ENCODE measurements at regions not wholly inside any gene's neighbourhood (a gene's known extent, or its start where the extent isn't known, plus 50 kb on each side); places are given as distances from the start of the nearest gene placed in this dataset.

GRCh38 chr20:63074182-63074581, 67.4 kb upstream of the BHLHE23 start:
- intact Hi-C loops (cut with DNase I; ENCODE audit: low total_unique reads), result no loop called here
- H3K27ac ChIP-seq, result no peak overlapping the region
- no peak overlapping the region for H3K4me3 ChIP-seq
- no peaks in the 10 kb centered on the region for H3K36me3 ChIP-seq
- H3K27me3 ChIP-seq, result peaks cover 7 to 42% of the 10 kb centered on the region in 2 donors
- H3K4me1 ChIP-seq, result peaks cover 0 to 16% (median 4%) of the 10 kb centered on the region in 4 donors
- peaks cover 2 to 38% (median 31%) of the 10 kb centered on the region in 3 donors for H3K9me3 ChIP-seq
- TF ChIP-seq, protein P1, sequence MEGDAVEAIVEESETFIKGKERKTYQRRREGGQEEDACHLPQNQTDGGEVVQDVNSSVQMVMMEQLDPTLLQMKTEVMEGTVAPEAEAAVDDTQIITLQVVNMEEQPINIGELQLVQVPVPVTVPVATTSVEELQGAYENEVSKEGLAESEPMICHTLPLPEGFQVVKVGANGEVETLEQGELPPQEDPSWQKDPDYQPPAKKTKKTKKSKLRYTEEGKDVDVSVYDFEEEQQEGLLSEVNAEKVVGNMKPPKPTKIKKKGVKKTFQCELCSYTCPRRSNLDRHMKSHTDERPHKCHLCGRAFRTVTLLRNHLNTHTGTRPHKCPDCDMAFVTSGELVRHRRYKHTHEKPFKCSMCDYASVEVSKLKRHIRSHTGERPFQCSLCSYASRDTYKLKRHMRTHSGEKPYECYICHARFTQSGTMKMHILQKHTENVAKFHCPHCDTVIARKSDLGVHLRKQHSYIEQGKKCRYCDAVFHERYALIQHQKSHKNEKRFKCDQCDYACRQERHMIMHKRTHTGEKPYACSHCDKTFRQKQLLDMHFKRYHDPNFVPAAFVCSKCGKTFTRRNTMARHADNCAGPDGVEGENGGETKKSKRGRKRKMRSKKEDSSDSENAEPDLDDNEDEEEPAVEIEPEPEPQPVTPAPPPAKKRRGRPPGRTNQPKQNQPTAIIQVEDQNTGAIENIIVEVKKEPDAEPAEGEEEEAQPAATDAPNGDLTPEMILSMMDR (IDR thresholded peaks at IDR 0.05), result no peak
- peak in 1 of 2 donors; percentile 32 for DNase-seq

DNA sequence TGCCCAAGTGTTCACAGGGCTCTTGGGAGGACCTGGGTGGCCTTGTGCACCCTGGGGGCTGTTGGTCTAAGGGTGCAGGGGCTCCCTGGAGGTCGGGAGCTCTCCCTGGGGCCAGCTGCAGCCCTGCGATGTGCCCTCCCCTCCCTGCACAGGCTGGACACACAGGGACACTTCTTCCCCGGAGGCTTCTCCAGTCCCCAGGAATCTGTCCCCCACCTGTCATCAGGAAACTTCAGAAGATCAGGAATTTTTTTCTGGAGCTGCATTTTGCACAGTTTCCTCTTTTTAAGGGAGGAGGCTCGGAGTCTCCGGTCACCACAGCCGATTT, 66.9 kb upstream of the BHLHE23 start:
- intact Hi-C loops (cut with DNase I; ENCODE audit: low total_unique reads), result no loop called here
- H3K27me3 ChIP-seq, result peaks cover 7 to 42% of the 10 kb centered on the region in 2 donors

GRCh38 chr20:63072991-63073737, 66.4 kb upstream of the BHLHE23 start:
- peaks cover 7 to 42% of the 10 kb centered on the region in 2 donors for H3K27me3 ChIP-seq
- no peak overlapping the region for H3K27ac ChIP-seq
- intact Hi-C loops (cut with DNase I; ENCODE audit: low total_unique reads), result no loop called here
- DNase-seq, result peak in 1 of 2 donors; percentile 49
- H3K36me3 ChIP-seq, result no peaks in the 10 kb centered on the region
- no peak overlapping the region for H3K4me3 ChIP-seq
- peaks cover 0 to 16% (median 4%) of the 10 kb centered on the region in 4 donors for H3K4me1 ChIP-seq
- TF ChIP-seq, protein P1 (IDR thresholded peaks at IDR 0.05), result no peak
- H3K9me3 ChIP-seq, result peaks cover under 1 to 33% (median 23%) of the 10 kb centered on the region in 3 donors

More for the DNA sequence above, 66.9 kb upstream of the BHLHE23 start:
- TF ChIP-seq, protein P1 (IDR thresholded peaks at IDR 0.05), result no peak
- DNase-seq, result no peak
- no peak overlapping the region for H3K27ac ChIP-seq
- H3K4me3 ChIP-seq, result no peak overlapping the region
- peaks cover 0 to 16% (median 4%) of the 10 kb centered on the region in 4 donors for H3K4me1 ChIP-seq
- H3K36me3 ChIP-seq, result no peaks in the 10 kb centered on the region
- peaks cover 2 to 38% (median 28%) of the 10 kb centered on the region in 3 donors for H3K9me3 ChIP-seq

- Histone ChIP-seq H3K27ac (no peak overlapping the region), H3K27me3 (peaks cover 7 to 47% of the 10 kb centered on the region in 2 donors), H3K36me3 (no peaks in the 10 kb centered on the region), H3K9me3 (peaks cover 0 to 24% (median 15%) of the 10 kb centered on the region in 3 donors), H3K4me1 (peaks cover 0 to 16% (median 4%) of the 10 kb centered on the region in 4 donors), H3K4me3 (no peak overlapping the region)
- TF ChIP-seq, protein P1 (IDR thresholded peaks at IDR 0.05), result no peak
- peak in 1 of 2 donors; percentile 60 for DNase-seq
- intact Hi-C loops (cut with DNase I; ENCODE audit: low total_unique reads), result no loop called here
These were observed 65.5 kb upstream of the BHLHE23 start for GRCh38 chr20:63072231-63072791.

DNA sequence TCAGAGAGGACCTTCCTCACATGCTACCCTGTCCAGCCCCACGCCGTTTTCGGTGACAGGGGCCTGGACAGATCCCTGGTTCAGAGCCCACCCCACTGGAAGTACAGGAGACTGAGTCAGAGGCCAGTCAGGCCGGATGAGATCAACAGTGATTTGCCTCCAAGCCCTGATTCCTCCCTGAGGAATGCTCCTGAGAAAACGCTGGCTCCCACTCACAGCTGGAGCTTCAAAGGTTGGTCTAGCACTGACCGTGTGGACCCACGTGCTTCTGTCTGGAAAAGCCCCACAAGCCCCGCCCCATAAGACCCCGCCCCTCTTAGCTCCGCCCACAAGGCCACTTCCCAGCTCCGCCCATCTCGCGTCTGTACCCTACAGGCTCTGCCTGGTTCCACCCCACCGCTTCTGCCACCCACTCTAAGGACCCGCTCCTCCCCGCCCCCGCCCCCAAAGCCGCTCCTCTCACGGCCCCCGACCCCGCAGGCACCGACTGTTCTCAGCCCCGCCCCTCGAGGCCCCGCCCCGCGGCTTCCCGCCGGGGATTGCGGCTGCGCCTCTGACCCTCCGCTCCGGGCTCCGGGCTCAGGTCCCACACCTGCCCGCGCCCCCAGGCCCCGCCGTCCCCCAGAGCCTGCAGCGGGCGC, 64.9 kb upstream of the BHLHE23 start:
- peak in 1 of 2 donors; percentile 48 for DNase-seq
- no peak overlapping the region for H3K4me3 ChIP-seq
- H3K9me3 ChIP-seq, result peaks cover 0 to 20% (median 9%) of the 10 kb centered on the region in 3 donors
- H3K4me1 ChIP-seq, result peaks cover 0 to 16% (median 4%) of the 10 kb centered on the region in 4 donors
- TF ChIP-seq, protein P1 (IDR thresholded peaks at IDR 0.05), result no peak
- no peaks in the 10 kb centered on the region for H3K36me3 ChIP-seq
- intact Hi-C loops (cut with DNase I; ENCODE audit: low total_unique reads), result no loop called here
- H3K27me3 ChIP-seq, result peaks cover 7 to 54% of the 10 kb centered on the region in 2 donors
- no peak overlapping the region for H3K27ac ChIP-seq
